Glutamatergic neuron (in vitro differentiated cells): ENCODE measurements at regions not wholly inside any gene's neighbourhood (a gene's known extent, or its start where the extent isn't known, plus 50 kb on each side); places are given as distances from the start of the nearest gene placed in this dataset.
"Not testable (repeated sequence)": the region's sequence is repeated elsewhere in the genome, so short reads cannot be mapped to it uniquely, and the experiment has no call there.

Source experiments
- DNase-seq: peaks from one replicate; pipeline ENCODE4 v3.0.0; 2022
- H3K27ac Mint-ChIP-seq: one replicate; pipeline ENCODE4 v1.8.0; 2020; ENCODE audit warnings: mild to moderate bottlenecking, mixed read lengths, inconsistent platforms; ENCODE audit not compliant: unreplicated experiment
- H3K27me3 Mint-ChIP-seq: one replicate; pipeline ENCODE4 v1.8.0; 2020; ENCODE audit warnings: mild to moderate bottlenecking, moderate library complexity, mixed read lengths, inconsistent platforms; ENCODE audit not compliant: unreplicated experiment
- H3K36me3 Mint-ChIP-seq: one replicate; pipeline ENCODE4 v1.8.0; 2020; ENCODE audit warnings: mild to moderate bottlenecking, mixed read lengths, inconsistent platforms; ENCODE audit not compliant: unreplicated experiment
- H3K4me1 Mint-ChIP-seq: one replicate; pipeline ENCODE4 v1.8.0; 2020; ENCODE audit warnings: mild to moderate bottlenecking, low read depth, mixed read lengths, inconsistent platforms; ENCODE audit not compliant: unreplicated experiment
- H3K4me3 Mint-ChIP-seq: one replicate; pipeline ENCODE4 v1.8.0; 2020; ENCODE audit warnings: mild to moderate bottlenecking, mixed read lengths, inconsistent platforms; ENCODE audit not compliant: unreplicated experiment
- H3K9me3 Mint-ChIP-seq: one replicate; pipeline ENCODE4 v1.8.0; 2020; ENCODE audit warnings: mild to moderate bottlenecking, moderate library complexity, mixed read lengths, inconsistent platforms; ENCODE audit not compliant: unreplicated experiment
- CTCF ChIP-seq: fragments of 200-600 bp; sonication (generic); IDR thresholded peaks from one replicate; pipeline ENCODE4 v1.5.0; 2021; ENCODE audit not compliant: partially characterized antibody, unreplicated experiment

DNA sequence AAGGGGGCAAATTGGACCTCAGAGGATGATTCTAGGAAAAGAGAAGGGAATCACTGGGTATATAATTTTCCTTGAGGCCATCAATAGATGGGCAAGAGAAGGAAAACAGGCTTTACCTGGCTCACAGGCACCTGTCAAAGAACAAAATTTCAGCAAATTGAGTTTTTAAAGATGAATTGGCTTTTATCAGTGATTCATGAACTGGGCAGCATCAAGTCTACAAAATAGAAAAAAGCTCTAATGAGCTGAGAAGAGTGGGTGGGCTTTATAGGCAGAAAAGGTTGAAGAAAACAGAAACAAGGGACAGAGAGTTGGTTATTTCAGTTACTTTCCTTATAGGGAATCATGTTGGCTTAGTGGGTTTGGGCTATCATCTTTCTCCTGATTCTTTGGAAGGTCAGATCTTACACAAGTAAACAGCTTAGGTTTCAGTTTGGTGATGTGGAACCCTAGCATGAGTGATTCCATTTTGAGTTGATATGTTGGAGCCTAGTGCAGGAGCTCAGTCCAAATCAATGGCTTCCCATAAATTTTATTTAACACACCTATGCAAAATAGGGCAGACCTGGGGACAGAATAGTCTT lies 120.7 kb upstream of the MED14 start:
- no peak overlapping the region for H3K4me3 Mint-ChIP-seq
- no peak for TF ChIP-seq CTCF
- no peaks in the 10 kb centered on the region for H3K27me3 Mint-ChIP-seq
- H3K27ac Mint-ChIP-seq, result no peak overlapping the region
- no peaks in the 10 kb centered on the region for H3K9me3 Mint-ChIP-seq
- H3K4me1 Mint-ChIP-seq, result no peaks in the 10 kb centered on the region
- no peak for DNase-seq
- no peaks in the 10 kb centered on the region for H3K36me3 Mint-ChIP-seq

DNA sequence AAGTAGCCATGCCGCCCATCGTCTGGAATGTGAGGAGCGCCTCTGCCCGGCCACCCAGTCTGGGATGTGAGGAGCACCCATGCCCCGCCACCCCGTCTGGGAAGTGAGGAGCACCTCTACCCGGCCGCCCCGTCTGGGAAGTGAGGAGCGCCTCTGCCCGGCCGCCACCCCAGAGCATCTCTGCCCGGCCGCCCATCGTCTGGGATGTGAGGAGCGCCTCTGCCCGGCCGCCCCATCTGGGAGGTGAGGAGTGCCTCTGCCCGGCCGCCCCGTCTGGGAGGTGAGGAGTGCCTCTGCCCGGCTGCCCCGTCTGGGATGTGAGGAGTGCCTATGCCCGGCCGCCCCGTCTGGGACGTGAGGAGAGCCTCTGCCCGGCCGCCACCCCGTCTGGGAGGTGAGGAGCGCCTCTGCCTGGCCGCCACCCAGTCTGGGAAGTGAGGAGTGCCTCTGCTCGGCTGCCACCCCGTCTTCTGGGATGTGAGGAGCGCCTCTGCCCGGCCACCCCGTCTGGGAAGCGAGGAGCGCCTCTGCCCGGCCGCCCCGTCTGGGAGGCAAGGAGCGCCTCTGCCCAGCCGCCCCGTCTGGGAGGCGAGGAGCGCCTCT lies 126.7 kb upstream of the MED14 start:
- H3K36me3 Mint-ChIP-seq, H3K27ac Mint-ChIP-seq, H3K9me3 Mint-ChIP-seq, H3K4me1 Mint-ChIP-seq, H3K27me3 Mint-ChIP-seq, H3K4me3 Mint-ChIP-seq, DNase-seq: not testable (repeated sequence)

DNA sequence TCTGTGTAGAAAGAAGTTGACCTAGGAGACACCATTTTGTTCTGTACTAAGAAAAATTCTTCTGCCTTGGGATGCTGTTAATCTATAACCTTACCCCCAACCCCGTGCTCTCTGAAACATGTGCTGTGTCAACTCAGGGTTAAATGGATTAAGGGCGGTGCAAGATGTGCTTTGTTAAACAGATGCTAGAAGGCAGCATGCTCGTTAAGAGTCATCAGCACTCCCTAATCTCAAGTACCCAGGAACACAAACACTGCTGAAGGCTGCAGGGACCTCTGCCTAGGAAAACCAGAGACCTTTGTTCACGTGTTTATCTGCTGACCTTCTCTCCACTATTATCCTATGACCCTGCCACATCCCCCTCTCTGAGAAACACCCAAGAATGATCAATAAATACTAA lies 127.9 kb upstream of the MED14 start:
- H3K4me1 Mint-ChIP-seq, H3K27me3 Mint-ChIP-seq, H3K9me3 Mint-ChIP-seq, H3K27ac Mint-ChIP-seq, H3K4me3 Mint-ChIP-seq, DNase-seq, H3K36me3 Mint-ChIP-seq: not testable (repeated sequence)

GRCh38 chrX:40863671-40864070 lies 128.3 kb upstream of the MED14 start:
- TF ChIP-seq CTCF, result no peak
- no peaks in the 10 kb centered on the region for H3K4me1 Mint-ChIP-seq
- H3K9me3 Mint-ChIP-seq, result peaks cover 3% of the 10 kb centered on the region
- no peak overlapping the region for H3K4me3 Mint-ChIP-seq
- no peaks in the 10 kb centered on the region for H3K27me3 Mint-ChIP-seq
- H3K36me3 Mint-ChIP-seq, result no peaks in the 10 kb centered on the region
- DNase-seq, result no peak
- no peak overlapping the region for H3K27ac Mint-ChIP-seq

GRCh38 chrX:40864972-40865371 lies 129.6 kb upstream of the MED14 start:
- Mint-ChIP-seq H3K36me3 (no peaks in the 10 kb centered on the region), H3K9me3 (peaks cover 3% of the 10 kb centered on the region), H3K4me1 (no peaks in the 10 kb centered on the region), H3K4me3 (no peak overlapping the region), H3K27me3 (no peaks in the 10 kb centered on the region), H3K27ac (no peak overlapping the region)
- DNase-seq, result no peak
- no peak for TF ChIP-seq CTCF

- H3K9me3 Mint-ChIP-seq, result peaks cover 3% of the 10 kb centered on the region
- H3K4me3 Mint-ChIP-seq, result no peak overlapping the region
- TF ChIP-seq CTCF, result no peak
- H3K27ac Mint-ChIP-seq, result no peak overlapping the region
- H3K27me3 Mint-ChIP-seq, result no peaks in the 10 kb centered on the region
- no peaks in the 10 kb centered on the region for H3K4me1 Mint-ChIP-seq
- no peak for DNase-seq
- H3K36me3 Mint-ChIP-seq, result no peaks in the 10 kb centered on the region
Observed at GRCh38 chrX:40866893-40867292, 131.6 kb upstream of the MED14 start.
